Stimulated activated CD4-positive, alpha-beta T cell treated with anti-CD3 and anti-CD28 coated beads, TNF-alpha, amount 100 ng/mL, for 24 hours (primary cell): ENCODE measurements at regions not wholly inside any gene's neighbourhood (a gene's known extent, or its start where the extent isn't known, plus 50 kb on each side); places are given as distances from the start of the nearest gene placed in this dataset.
A peak's percentile ranks its signal among the peaks of the same experiment; 100 is the strongest.

Experiments used
- DNase-seq, 3 experiments: peaks; one replicate each; pipeline ENCODE4 v3.0.0-alpha.2; 2020; ENCODE audit warnings: low read depth in 3 of 3

DNA sequence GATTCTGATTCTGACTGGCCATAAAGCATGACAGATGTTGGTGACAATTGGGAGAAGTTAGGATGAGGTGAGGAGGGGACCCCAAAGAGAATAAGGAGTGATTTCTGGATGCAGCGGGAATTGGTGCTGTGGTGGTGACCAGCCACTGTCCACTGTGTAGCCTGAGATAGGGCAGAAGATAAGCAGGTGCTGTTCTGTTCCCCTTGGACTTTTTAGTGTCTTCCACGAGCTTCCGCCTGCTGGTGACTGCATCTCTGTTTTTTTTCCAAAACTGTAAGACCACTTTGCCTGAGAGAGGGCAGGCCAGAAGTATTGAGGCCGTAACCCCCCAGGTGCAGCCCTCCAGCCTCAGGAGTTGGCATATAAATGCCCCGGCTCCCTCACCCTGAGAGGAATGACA lies 161.2 kb upstream of the MYL2 start:
- no peak for DNase-seq

DNA sequence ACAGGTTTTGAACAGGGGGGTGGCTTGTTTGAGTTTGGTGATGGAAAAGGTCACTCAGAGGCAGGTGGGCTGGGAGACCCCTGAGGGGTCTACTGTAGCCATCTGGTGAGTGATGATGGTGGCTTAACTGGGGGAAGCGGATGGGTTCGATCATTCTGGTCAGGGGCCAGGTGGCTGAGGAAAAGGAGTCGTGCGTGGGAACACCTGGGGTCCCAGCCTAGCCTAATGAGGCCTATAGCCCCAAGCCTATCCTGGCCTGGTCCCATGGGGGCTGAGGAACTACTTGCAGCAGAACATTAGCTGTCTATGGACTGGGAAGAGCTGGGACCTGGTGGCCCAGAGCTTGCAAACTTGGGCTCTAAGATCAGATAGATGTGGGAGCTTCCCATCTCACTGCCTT lies 158.4 kb upstream of the MYL2 start:
- DNase-seq, result no peak

DNA sequence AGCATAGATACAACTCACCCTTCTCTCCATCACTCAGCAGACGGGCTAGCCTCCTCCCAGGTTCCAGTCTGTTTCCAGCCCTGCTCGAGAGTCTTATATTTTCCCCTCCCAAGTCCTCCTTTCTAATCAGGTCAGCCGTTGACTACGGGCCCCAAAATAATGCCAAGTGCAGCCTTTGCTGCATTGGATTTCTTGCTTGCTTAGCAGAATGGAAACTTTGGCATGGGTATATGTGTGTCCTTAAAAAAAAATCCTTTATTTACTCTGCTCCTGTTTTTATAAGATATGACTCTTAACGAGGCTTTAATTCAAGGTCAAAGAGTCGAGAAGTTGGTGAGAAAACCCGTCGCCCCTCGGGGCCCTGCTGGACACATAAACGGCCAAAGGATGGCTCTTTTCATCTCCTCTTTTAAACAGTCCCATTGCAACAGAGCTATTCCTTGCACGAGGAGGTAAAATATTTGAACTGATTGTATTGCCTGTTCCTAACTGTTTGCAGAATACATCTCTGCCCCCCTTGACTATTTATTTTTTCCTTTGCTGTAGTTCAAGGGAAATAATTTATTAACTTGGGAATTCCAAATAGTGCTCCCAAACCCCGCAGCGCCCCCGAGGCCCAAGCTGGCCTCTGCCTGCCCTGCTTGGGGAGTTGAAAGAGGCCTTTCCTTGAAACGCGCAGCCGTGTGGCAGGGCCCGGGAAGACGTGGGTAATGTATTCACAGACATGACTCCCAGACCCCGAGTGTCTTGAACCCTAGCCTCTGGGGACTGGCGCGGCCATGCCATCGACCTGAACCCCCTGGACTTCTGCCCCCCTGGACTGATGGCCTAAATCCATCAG lies 156.5 kb upstream of the MYL2 start:
- DNase-seq, result no peak

DNA sequence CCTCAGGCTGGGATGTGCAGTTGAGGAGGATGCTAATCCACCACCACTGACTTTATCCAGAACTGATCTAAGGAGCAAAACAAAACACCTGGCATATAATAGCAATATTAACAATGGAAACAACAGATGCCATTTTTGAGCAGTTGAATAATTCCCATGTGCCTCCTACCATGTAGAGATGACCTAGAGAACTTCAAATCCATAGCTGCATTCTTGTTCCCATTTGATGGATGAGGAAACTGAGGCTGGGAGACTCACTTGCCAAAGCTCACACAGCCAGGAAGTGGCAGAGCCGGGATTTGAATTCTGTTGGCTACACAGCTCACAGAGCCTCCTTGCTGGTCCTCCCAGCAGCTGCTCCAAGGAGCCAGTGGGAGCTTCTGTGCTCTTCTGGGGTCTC lies 155.8 kb upstream of the MYL2 start:
- DNase-seq, result no peak

DNA sequence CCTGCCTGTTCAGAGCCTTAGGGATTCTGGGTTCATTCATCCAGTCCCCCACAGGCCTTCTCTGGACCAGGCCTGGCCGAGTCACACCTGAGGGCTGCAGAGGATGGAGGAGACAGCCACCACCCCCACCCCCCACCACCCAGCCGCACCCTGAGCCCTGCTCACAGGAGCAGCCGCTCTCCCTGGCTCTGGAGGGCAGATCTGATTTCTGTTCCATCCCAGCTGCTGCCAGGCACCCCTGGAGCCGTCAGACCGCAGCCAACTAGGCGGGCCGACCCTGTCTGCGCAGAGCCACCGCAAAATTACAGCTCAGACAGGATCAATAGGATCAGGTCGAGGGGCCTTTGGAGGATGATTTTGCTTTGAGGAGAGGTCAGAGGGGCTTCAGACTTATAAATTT lies 154.6 kb upstream of the MYL2 start:
- no peak for DNase-seq

DNA sequence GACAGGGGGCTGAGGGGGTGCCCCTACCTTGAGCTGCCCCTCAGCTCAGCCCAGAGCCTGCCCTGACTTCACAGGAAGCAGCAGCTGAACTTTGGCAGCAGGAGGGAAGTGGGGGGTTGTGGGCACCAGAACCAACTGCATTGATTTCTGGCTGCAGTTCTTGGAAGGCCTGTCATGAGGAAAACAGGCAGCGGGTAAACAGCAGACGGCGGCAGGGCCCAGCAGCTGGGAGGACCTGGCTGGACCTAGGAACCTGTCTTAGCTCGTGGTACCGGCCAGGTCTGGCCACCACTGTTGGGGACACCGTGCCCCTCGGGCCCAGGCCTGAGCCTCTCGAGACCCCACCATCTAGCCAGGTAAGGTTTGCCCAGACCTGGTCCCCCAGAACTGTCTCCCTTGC lies 154.2 kb upstream of the MYL2 start:
- DNase-seq, result no peak

DNA sequence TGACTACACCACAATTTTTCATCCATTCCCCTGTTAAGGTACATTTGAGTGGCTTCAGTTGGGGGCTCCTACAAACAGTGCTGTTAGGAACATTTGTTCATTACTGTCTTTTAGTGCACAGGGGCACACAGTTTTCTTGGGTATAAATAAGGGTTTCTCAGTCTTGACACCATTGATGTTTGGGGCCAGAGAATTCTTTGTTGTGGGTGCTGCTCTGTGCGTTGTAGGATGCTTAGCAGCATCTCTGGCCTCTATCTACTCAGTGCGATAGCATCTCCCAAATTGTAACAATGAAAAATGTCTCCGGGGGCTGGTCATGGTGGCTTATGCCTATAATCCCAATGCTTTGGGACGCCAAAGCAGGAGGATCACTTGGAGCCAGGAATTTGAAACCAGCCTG lies 153.0 kb upstream of the MYL2 start:
- no peak for DNase-seq

DNA sequence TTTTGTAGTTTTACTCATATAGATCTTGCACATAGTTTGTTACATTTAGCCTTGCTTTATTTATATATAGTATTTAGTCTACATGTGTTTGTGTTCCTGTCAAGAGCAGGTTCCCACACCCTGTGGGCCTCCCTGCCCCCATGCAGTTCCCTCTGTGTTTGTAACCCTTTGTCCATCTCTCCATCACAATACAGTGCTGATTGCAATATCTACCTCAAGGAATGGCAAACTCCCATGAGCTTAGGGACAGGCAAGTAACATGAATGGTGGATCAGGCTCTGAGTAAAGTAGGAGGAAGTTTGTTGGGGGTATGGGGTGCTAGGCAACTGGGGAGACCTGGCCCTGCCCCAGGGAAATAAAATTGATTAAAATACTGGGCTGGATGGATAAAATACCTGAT lies 151.9 kb upstream of the MYL2 start:
- DNase-seq, result no peak

DNA sequence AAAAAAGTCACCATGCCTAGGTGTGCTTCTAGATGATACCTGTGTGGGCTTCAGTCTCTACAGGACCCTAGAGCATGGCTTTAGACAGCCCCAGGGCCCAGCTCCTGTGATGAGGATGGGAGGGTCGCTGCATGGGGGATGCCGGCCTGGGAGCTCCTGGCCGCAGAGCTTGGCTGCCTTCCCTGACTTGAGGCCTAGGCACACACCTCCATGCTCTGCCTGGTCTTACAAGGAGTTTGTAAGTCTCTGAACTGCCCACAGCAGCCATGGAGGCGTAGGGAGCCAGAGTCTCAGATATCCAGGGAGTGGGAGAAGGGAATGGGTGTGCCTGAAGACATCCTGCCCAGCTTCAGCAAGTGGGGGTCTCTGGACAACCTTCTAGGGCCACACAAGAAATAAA lies 149.5 kb upstream of the MYL2 start:
- no peak for DNase-seq

DNA sequence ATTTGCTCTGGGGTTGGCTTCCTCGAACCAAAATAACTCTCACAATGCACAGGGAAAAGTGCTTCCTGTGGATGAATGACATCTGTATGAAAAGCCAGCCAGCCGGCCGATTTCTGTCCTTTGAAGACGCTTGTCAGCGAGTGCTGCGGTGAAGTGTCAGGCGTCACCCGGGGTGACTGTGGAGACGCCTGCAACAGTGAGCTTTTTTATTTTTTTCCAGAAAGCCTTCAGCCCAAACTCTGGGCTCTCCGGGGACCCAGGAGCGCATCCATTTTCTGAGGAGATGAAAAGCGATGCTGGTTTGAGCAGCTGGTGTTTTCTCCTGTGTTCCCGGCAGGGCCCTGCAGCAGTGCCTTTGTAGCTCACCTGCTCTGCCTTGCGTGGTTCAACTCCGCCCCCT lies 147.9 kb upstream of the MYL2 start:
- DNase-seq, result no peak

DNA sequence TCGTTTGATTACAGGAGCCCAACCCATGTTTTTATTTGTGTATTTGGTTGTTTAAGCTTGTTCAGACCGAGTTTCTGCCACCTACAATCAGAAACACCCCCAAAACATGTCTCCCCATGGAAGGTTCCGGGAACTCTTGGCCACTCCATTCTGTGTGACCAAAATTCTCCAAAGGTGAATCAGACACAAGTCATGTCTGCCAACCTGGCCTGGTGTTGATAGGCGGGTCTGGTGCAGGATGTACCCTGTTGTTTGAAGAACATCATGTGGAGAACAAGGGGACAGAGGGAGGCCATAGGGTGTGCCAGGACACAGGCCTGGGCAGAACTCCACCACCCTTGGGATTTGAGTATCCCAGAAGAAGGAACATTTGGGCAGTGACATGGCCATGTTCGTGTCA lies 147.1 kb upstream of the MYL2 start:
- no peak for DNase-seq

DNA sequence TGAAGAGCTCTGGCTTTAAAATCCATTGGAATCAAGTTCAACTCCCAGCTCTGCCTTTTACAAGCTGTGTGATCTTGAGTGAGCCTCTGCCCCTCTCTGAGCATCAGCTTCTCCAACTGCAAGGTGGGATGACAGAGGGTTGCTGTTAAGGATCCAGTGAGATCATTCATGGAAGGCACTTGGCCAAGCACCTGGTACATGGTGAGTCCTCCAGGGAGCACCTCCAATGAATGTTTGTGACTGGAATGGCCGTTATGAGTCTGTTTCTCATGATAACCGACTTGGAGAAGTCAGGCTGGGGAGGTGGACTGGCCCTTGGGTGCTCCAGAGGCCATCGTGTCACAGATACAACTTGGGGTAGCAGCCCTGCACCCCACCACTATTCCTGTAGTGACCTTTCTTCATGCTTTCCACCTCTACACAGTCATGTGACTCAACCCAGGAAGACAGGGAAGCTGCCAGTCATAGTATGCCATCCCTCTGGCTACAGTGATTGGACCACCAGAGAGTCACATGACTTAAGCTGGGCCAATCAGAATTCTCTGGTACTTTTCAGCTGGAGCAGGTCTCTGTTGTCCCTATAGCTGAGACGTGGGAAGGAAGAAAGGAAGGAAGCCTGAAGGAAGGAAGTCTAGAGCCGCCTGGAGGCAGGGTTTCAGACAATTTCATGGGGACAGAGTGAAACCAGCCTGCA lies 146.5 kb upstream of the MYL2 start:
- no peak for DNase-seq

DNA sequence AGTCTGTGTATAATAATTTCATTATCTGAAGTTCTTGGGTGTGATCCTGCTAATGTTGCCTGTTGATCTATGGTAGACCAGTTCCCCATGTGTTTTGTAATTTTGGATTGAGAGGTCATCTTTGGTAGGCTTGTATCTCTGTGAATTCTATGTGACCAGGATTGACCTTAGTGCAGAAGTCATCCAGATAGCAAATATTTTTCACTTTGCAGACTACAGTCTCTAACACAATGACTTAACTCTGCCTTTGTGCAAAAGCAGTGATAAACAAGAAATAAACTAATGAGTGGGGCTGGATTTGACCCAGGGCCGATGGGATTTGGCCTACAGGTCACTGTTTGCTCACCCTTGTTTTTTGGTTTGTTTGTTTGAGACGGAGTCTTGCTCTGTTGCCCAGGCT lies 144.6 kb upstream of the MYL2 start:
- DNase-seq, result no peak

DNA sequence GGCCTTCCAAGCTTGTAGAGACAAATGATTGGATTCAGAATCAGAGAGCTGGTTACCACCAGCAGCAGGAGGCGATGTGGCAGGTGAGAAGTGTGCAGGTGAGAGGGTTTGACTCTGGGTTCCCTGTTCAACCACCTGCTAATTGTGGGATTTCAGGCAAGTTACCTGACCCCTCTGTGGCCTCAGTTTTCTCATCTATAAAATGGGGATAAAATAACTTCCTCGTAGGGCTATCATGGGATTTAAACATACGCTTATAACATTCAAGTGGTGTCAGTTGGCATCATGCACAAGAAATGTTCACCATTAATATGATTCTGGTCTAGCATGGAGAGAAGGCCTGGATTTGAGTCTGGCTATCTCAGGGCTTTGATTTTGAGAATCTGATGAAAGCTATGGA lies 143.8 kb upstream of the MYL2 start:
- DNase-seq, result no peak

DNA sequence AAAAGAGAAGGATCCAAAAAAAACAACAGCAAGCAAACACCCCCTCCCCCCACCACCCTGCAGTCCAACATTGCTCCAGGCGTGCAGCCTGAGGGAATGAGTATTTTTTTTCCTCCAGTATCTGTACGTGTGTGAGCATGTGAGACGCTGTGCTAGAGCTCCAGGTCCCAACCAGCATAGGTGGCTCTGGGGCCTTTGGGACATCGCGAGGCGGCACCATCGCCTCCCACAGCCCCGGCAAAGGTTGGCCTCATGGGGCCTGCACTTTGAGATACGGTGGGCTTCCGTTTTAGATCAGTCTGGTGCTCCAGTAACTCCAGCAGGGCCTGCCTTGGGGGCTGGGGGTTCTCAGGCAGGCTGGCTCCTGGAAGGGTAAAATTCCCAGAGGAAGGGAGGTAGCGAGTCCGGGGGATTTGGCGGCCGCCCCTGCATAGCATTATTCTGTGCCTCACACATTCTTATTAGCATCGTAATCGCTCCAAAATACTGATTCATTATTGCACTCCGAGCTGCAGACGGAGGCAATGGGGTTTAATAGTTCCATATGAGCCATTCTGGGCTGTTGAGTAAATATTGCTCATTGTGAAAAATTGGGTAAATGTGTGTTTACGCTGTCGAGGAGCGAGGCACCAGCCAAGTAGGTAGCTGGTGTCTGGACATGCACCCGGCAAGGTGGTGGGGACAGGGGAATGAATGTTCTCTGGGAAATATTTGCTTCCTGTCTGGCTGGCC lies 143.1 kb upstream of the MYL2 start:
- DNase-seq, result no peak

DNA sequence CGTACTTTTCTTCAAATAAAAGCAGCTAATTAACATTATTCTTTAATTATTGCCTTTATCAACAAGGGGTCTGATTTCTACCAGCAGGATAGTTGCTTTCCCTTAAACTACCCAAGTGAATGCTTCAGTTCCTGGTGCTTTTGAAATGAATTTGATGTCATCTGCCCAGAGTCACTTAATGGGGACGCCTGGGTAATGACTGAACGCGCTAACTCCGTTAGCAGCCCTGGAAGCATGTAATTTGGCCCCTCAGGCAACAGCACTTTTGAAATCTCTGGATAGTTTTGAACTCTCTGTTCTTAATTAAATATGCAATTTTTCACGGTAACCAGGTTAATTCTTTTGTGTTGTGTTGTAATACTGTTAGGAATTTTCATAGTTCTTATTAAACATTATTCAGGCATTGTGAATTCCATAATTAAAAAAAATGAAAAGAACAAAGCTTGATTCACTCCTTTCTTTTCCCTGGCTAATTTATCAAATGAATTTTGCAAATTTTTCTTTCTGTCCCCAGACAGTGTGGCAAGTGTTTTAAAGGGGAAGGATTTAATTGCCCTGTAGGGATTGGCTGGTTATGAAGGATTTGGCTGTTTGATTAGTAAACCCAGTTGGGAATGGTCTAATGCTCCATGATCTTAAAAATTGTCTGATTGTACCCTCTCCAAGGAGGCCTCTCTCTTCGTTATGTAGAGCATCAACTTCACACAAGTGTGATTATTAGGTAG lies 137.5 kb upstream of the MYL2 start:
- no peak for DNase-seq

DNA sequence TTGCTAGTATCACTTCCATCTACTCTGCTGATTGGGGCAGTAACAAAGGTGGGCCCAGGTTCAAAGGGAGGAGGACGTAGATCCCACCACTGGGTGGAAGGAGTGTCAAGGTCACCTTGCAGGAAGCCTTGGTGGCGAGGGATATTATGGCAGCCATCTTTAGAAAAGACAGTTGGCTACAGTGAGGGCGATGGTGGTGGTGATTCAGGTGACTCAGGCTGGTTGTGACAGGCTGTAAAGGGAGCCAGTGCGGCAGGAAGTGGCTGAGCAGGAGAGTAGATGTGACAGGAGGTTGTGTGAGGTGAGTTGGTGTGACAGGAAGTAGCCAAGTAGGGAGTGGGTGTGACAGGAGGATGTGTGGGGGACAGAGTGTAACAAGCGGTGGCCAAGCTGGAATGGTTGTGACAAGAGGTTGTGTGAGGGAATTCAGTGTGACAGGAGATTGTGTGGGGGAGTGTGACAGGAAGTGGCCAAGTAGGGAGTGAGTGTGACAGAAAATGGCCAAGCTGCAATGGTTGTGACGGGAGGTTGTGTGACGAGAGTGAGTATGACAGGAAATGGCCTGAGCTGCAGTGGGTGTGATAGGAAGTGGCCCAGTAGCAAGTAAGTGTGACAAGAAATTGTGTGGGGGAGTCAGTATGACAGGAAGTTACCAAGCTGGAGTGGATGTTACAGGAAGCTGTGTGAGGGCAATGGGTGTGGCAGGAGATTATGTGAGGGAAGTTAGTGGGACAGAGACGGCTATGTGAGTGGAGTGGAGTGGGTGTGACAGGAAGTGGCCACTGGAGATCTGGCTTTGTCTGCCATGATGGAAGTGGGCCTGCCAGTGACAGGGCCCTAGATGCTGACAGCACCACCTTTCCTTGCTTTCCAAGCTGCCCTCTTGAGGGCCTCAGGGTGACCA lies 136.5 kb upstream of the MYL2 start:
- DNase-seq, result peak; percentile 32 to 58 (median 34)

DNA sequence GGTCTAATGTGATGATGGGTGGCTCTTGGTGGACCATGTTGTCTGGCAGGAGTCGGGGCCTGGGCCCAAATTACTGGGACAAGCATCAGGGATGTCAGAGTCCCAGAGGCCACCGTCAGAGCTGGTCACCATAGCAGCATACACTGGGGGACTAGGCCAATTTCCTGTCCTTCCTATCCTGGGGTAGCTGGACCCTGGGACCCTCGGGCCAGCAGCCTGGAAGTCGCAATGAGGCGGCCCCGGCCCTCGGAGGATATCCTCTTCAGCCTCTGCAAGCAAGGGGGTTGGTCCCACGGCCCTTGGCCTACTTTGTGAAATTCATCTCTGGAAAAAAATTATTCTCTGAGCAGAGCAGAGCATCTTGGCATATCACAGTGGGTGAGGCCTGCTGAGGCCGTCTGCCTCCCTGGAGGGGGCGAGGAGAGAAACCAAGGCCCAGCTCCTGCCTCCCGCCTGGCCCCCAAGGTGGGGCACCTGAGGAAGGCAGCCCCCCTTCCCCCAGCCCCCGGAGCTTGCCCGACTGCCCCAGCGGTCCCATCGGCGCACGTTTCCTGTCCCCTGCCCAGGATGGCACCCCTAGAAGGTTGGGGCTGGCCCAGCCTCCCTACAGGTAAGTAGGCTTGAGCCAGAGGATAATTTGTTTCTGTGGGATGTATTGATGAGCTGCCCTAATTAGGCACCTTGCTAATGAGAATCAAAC lies 135.0 kb upstream of the MYL2 start:
- DNase-seq, result no peak

DNA sequence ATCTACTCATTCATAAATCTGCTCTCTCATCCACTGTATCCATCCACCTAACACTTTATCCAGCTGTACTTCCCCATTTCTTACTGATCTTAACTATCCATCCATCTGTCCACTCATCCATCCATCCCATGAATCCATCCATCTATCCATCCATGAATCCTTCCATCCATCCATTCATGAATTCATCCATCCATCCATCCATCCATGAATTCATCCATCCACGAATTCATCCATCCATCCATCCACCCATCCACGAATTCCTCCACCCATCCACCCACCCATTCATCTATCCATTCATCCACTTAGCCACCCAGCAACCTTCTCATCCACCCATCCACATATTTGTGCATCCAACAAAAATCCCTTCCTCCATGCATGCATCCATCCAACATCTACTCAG lies 128.6 kb upstream of the MYL2 start:
- DNase-seq, result no peak

DNA sequence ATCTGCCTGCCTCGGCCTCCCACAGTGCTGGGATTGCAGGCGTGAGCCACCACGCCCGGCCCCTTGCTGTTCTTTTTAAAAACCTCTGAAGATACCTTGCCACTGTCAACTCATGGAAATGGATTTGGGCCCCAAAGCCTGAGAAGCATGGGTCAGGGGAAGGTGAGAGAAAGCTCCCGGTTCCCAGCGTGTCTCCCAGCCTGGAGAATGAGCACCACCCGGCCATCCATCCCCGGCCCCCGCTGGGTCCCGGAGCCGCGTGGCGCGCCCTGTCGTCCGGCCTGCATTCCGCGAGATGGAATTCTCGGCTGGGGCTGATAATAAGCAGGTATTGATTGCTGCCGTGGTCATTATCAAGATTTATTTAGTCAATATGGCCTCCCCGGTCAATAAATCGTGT lies 126.5 kb upstream of the MYL2 start:
- no peak for DNase-seq

DNA sequence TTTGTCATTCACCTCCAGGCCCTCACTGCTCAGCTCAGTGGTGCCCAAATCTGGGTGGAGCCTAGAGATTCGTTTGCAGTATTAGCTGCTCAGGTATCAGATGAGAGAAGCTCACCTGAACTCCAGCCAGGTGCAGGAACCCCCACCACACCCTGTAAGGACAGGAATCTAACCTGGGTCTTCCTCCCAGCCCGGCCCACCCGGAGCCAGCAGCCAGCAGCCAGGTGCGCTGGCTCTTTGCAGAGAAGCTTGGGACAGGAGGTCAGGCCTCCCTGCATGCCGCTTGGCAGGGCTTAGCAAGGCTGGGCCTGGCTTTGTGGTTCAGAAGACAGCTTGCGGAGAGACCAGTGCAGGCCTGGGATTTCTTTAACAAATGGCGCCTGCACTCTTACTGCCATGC lies 125.6 kb upstream of the MYL2 start:
- no peak for DNase-seq
